ENCODE measurements at regions not wholly inside any gene's neighbourhood (a gene's known extent, or its start where the extent isn't known, plus 50 kb on each side); places are given as distances from the start of the nearest gene placed in this dataset.

- no peak overlapping the region for H3K4me3 Mint-ChIP-seq (ENCODE audit: low read depth, unreplicated experiment)
- no peak for DNase-seq
- intact Hi-C loops (cut with micrococcal nuclease; ENCODE audit: unreplicated experiment): no loop called here
- H3K27ac Mint-ChIP-seq (ENCODE audit: unreplicated experiment): no peak overlapping the region
- H3K27me3 Mint-ChIP-seq (ENCODE audit: unreplicated experiment): no peaks in the 10 kb centered on the region
- H3K4me1 Mint-ChIP-seq (ENCODE audit: low read depth, unreplicated experiment): peaks cover 26% of the 10 kb centered on the region
- TF ChIP-seq CTCF (IDR thresholded peaks at IDR 0.05; ENCODE audit: unreplicated experiment): no peak
- no TSS peak for BruUV-seq (replicated peaks)
- CTCF ChIA-PET: no interaction called here
- no peaks in the 10 kb centered on the region for H3K9me3 Mint-ChIP-seq (ENCODE audit: low read depth, unreplicated experiment)
- peaks cover 2% of the 10 kb centered on the region for H3K36me3 Mint-ChIP-seq (ENCODE audit: insufficient read depth, unreplicated experiment)
Observed at GRCh38 chr10:3906511-3907111, 121.6 kb upstream of the KLF6 start.

GRCh38 chr10:3904419-3904960, 119.5 kb upstream of the KLF6 start:
- no peak for DNase-seq
- intact Hi-C loops (cut with micrococcal nuclease; ENCODE audit: unreplicated experiment): loop anchor here (5.0 kb wide), 2 partner anchors 48 to 97 kb away; no protein-coding TSS in a partner anchor
- CTCF ChIA-PET: no interaction called here
- H3K4me3 Mint-ChIP-seq (ENCODE audit: low read depth, unreplicated experiment): no peak overlapping the region
- BruUV-seq (replicated peaks): no TSS peak
- no peaks in the 10 kb centered on the region for H3K36me3 Mint-ChIP-seq (ENCODE audit: insufficient read depth, unreplicated experiment)
- H3K27me3 Mint-ChIP-seq (ENCODE audit: unreplicated experiment): no peaks in the 10 kb centered on the region
- peaks cover 32% of the 10 kb centered on the region for H3K4me1 Mint-ChIP-seq (ENCODE audit: low read depth, unreplicated experiment)
- no peak for TF ChIP-seq CTCF (IDR thresholded peaks at IDR 0.05; ENCODE audit: unreplicated experiment)
- no peaks in the 10 kb centered on the region for H3K9me3 Mint-ChIP-seq (ENCODE audit: low read depth, unreplicated experiment)
- no peak overlapping the region for H3K27ac Mint-ChIP-seq (ENCODE audit: unreplicated experiment)

GRCh38 chr10:3902809-3903410, 117.9 kb upstream of the KLF6 start:
- TF ChIP-seq CTCF (IDR thresholded peaks at IDR 0.05; ENCODE audit: unreplicated experiment): no peak
- no peak for DNase-seq
- intact Hi-C loops (cut with micrococcal nuclease; ENCODE audit: unreplicated experiment): loop anchor here (5.0 kb wide), 2 partner anchors 49 to 96 kb away; no protein-coding TSS in a partner anchor
- H3K27ac Mint-ChIP-seq (ENCODE audit: unreplicated experiment): peak overlapping the region; percentile 43
- no peaks in the 10 kb centered on the region for H3K36me3 Mint-ChIP-seq (ENCODE audit: insufficient read depth, unreplicated experiment)
- no peaks in the 10 kb centered on the region for H3K27me3 Mint-ChIP-seq (ENCODE audit: unreplicated experiment)
- no TSS peak for BruUV-seq (replicated peaks)
- no peaks in the 10 kb centered on the region for H3K9me3 Mint-ChIP-seq (ENCODE audit: low read depth, unreplicated experiment)
- CTCF ChIA-PET: no interaction called here
- no peak overlapping the region for H3K4me3 Mint-ChIP-seq (ENCODE audit: low read depth, unreplicated experiment)
- peaks cover 43% of the 10 kb centered on the region for H3K4me1 Mint-ChIP-seq (ENCODE audit: low read depth, unreplicated experiment)

- DNase-seq: peak; percentile 23
- intact Hi-C loops (cut with micrococcal nuclease; ENCODE audit: unreplicated experiment): loop anchor here (5.0 kb wide), 2 partner anchors 50 to 95 kb away; no protein-coding TSS in a partner anchor
- H3K4me1 Mint-ChIP-seq (ENCODE audit: low read depth, unreplicated experiment): peaks cover 48% of the 10 kb centered on the region
- no peaks in the 10 kb centered on the region for H3K9me3 Mint-ChIP-seq (ENCODE audit: low read depth, unreplicated experiment)
- no peaks in the 10 kb centered on the region for H3K36me3 Mint-ChIP-seq (ENCODE audit: insufficient read depth, unreplicated experiment)
- no peaks in the 10 kb centered on the region for H3K27me3 Mint-ChIP-seq (ENCODE audit: unreplicated experiment)
- BruUV-seq (replicated peaks): no TSS peak
- H3K4me3 Mint-ChIP-seq (ENCODE audit: low read depth, unreplicated experiment): no peak overlapping the region
- no peak for TF ChIP-seq CTCF (IDR thresholded peaks at IDR 0.05; ENCODE audit: unreplicated experiment)
- CTCF ChIA-PET: no interaction called here
- H3K27ac Mint-ChIP-seq (ENCODE audit: unreplicated experiment): peak overlapping the region; percentile 43
Observed at GRCh38 chr10:3902054-3902808, 117.2 kb upstream of the KLF6 start.

All from Calu3 (cell line).